H9 (cell line): ENCODE measurements at regions not wholly inside any gene's neighbourhood (a gene's known extent, or its start where the extent isn't known, plus 50 kb on each side); places are given as distances from the start of the nearest gene placed in this dataset.
"Not testable (repeated sequence)": the region's sequence is repeated elsewhere in the genome, so short reads cannot be mapped to it uniquely, and the experiment has no call there.

Experiments used
- DNase-seq: peaks from one replicate; pipeline ENCODE4 v3.0.0-alpha.2; 2017
- H2AFZ ChIP-seq: one replicate; pipeline ENCODE4 v1.6.1; 2013; ENCODE audit warnings: mild to moderate bottlenecking, low read length, control low read depth, moderate library complexity
- H2AK5ac ChIP-seq: 2 replicates; pipeline ENCODE4 v1.6.1; 2013; ENCODE audit warnings: low read length, control low read depth, mixed read lengths; ENCODE audit not compliant: insufficient read length
- H2BK120ac ChIP-seq: one replicate; pipeline ENCODE4 v1.6.1; 2013; ENCODE audit warnings: low read depth, mild to moderate bottlenecking, low read length, control low read depth, inconsistent platforms; ENCODE audit not compliant: poor library complexity, severe bottlenecking
- H2BK12ac ChIP-seq: 2 replicates; pipeline ENCODE4 v1.6.1; 2013; ENCODE audit warnings: low read length, control low read depth, mixed read lengths, low read depth; ENCODE audit not compliant: insufficient read length
- H2BK15ac ChIP-seq: 2 replicates; pipeline ENCODE4 v1.6.1; 2013; ENCODE audit warnings: low read depth, low read length, control low read depth
- H2BK20ac ChIP-seq: one replicate; pipeline ENCODE4 v1.6.1; 2013; ENCODE audit warnings: low read depth, mild to moderate bottlenecking, low read length, control low read depth, inconsistent platforms; ENCODE audit not compliant: poor library complexity, severe bottlenecking
- H2BK5ac ChIP-seq: 2 replicates; pipeline ENCODE4 v1.6.1; 2013; ENCODE audit warnings: low read length, control low read depth, mixed read lengths; ENCODE audit not compliant: insufficient read length
- H3K14ac ChIP-seq: 2 replicates; pipeline ENCODE4 v1.6.1; 2013; ENCODE audit warnings: low read length, control low read depth; ENCODE audit not compliant: insufficient read depth
- H3K18ac ChIP-seq: 2 replicates; pipeline ENCODE4 v1.6.1; 2013; ENCODE audit warnings: low read depth, mild to moderate bottlenecking, mixed read lengths, low read length, control low read depth; ENCODE audit not compliant: insufficient read length
- H3K23ac ChIP-seq: 2 replicates; pipeline ENCODE4 v1.6.1; 2013; ENCODE audit warnings: low read length, control low read depth, mixed read lengths, low read depth; ENCODE audit not compliant: insufficient read length
- H3K23me2 ChIP-seq: 2 replicates; pipeline ENCODE4 v1.6.1; 2013; ENCODE audit warnings: low read depth, mild to moderate bottlenecking, mixed read lengths, low read length, control low read depth; ENCODE audit not compliant: insufficient read length, poor library complexity, severe bottlenecking
- H3K27ac ChIP-seq: 2 replicates; pipeline ENCODE4 v1.5.1; 2013; ENCODE audit warnings: low read length, control low read depth, mixed read lengths, low read depth; ENCODE audit not compliant: insufficient read length
- H3K27me3 ChIP-seq: 2 replicates; pipeline ENCODE4 v1.6.1; 2013; ENCODE audit warnings: low read length, control low read depth, inconsistent platforms; ENCODE audit not compliant: insufficient read depth
- H3K4ac ChIP-seq: 2 replicates; pipeline ENCODE4 v1.6.1; 2013; ENCODE audit warnings: low read depth, mild to moderate bottlenecking, control low read depth, inconsistent platforms, low read length, moderate library complexity
- H3K4me1 ChIP-seq: 2 replicates; pipeline ENCODE4 v1.6.1; 2013; ENCODE audit warnings: low read length, control low read depth, inconsistent platforms; ENCODE audit not compliant: insufficient read depth
- H3K4me2 ChIP-seq: 2 replicates; pipeline ENCODE4 v1.6.1; 2013; ENCODE audit warnings: low read length, control low read depth, mixed read lengths; ENCODE audit not compliant: insufficient read length, insufficient read depth
- H3K56ac ChIP-seq: 2 replicates; pipeline ENCODE4 v1.6.1; 2013; ENCODE audit warnings: low read depth, mild to moderate bottlenecking, mixed read lengths, low read length, control low read depth; ENCODE audit not compliant: insufficient read length
- H3K79me1 ChIP-seq: 2 replicates; pipeline ENCODE4 v1.6.1; 2013; ENCODE audit warnings: low read depth, mild to moderate bottlenecking, moderate library complexity, low read length, control low read depth, inconsistent platforms; ENCODE audit not compliant: insufficient read depth, poor library complexity, severe bottlenecking
- H3K79me2 ChIP-seq: 2 replicates; pipeline ENCODE4 v1.6.1; 2013; ENCODE audit warnings: low read length, control low read depth, inconsistent platforms; ENCODE audit not compliant: insufficient read depth
- H3K9ac ChIP-seq: 2 replicates; pipeline ENCODE4 v1.6.1; 2013; ENCODE audit warnings: low read length, control low read depth, mixed read lengths; ENCODE audit not compliant: insufficient read length; ENCODE audit errors: extremely low read depth
- H3K9me3 ChIP-seq: one replicate; pipeline ENCODE4 v1.6.1; 2013; ENCODE audit warnings: low read depth, low read length, inconsistent platforms; ENCODE audit not compliant: control insufficient read depth
- H3T11ph ChIP-seq: one replicate; pipeline ENCODE4 v1.6.1; 2013; ENCODE audit warnings: mild to moderate bottlenecking, low read length, control low read depth, inconsistent platforms
- H4K20me1 ChIP-seq: one replicate; pipeline ENCODE4 v1.6.1; 2013; ENCODE audit not compliant: control insufficient read depth, insufficient read length, insufficient read depth
- H4K5ac ChIP-seq: 2 replicates; pipeline ENCODE4 v1.6.1; 2013; ENCODE audit warnings: low read depth, mild to moderate bottlenecking, mixed read lengths, low read length, control low read depth; ENCODE audit not compliant: insufficient read length
- H4K8ac ChIP-seq: replicated peaks from 2 replicates; pipeline ENCODE4 v1.6.1; 2013; ENCODE audit warnings: low read length, control low read depth, mixed read lengths, low read depth; ENCODE audit not compliant: insufficient read length
- H4K91ac ChIP-seq: 2 replicates; pipeline ENCODE4 v1.6.1; 2013; ENCODE audit warnings: low read depth, mild to moderate bottlenecking, moderate library complexity, mixed read lengths, low read length, control low read depth; ENCODE audit not compliant: insufficient read length
- H3K27ac Mint-ChIP-seq, 3 experiments: 2 replicates in 2 of 3; 3 replicates in 1 of 3; pipeline ENCODE4 v1.8.0; 2020 to 2021; ENCODE audit warnings: mixed read lengths in 3 of 3, mild to moderate bottlenecking in 1 of 3, moderate library complexity in 1 of 3
- H3K27me3 Mint-ChIP-seq: 2 replicates; pipeline ENCODE4 v1.8.0; 2021; ENCODE audit warnings: low read depth, mild to moderate bottlenecking, moderate library complexity, mixed read lengths
- H3K36me3 Mint-ChIP-seq, 3 experiments: 2 replicates in 2 of 3; 3 replicates in 1 of 3; pipeline ENCODE4 v1.8.0; 2020 to 2021; ENCODE audit warnings: low read depth in 3 of 3, mixed read lengths in 3 of 3; ENCODE audit not compliant: insufficient read depth in 1 of 3
- H3K4me1 Mint-ChIP-seq, 2 experiments: 2 replicates each; pipeline ENCODE4 v1.8.0; 2020; ENCODE audit warnings: mixed read lengths in 2 of 2
- H3K4me3 Mint-ChIP-seq, 2 experiments: 2 replicates in 1 of 2; 3 replicates in 1 of 2; pipeline ENCODE4 v1.8.0; 2020 to 2021; ENCODE audit warnings: mild to moderate bottlenecking in 2 of 2, mixed read lengths in 2 of 2, moderate library complexity in 1 of 2
- H3K9me3 Mint-ChIP-seq, 2 experiments: 2 replicates in 1 of 2; 3 replicates in 1 of 2; pipeline ENCODE4 v1.8.0; 2020; ENCODE audit warnings: mild to moderate bottlenecking in 2 of 2, mixed read lengths in 2 of 2, moderate library complexity in 1 of 2
- WGBS: extraction: QIAGEN DNeasy Blood & Tissue Kit; methylation state at CpG from one replicate; pipeline ENCODE4 v1.1.7; 2013; ENCODE audit warnings: missing lambda C conversion rate, low lambda C conversion rate, mixed read lengths; ENCODE audit not compliant: insufficient read length; ENCODE audit errors: extremely low coverage; 5-methylcytosine and 5-hydroxymethylcytosine counted together
- TF ChIP-seq, protein P1 (sequence below): fragments of 200-600 bp; sonication (generic); conservative IDR thresholded peaks from 3 replicates; pipeline ENCODE4 v1.8.0; 2021; ENCODE audit warnings: antibody characterized with exemption, mild to moderate bottlenecking

DNA sequence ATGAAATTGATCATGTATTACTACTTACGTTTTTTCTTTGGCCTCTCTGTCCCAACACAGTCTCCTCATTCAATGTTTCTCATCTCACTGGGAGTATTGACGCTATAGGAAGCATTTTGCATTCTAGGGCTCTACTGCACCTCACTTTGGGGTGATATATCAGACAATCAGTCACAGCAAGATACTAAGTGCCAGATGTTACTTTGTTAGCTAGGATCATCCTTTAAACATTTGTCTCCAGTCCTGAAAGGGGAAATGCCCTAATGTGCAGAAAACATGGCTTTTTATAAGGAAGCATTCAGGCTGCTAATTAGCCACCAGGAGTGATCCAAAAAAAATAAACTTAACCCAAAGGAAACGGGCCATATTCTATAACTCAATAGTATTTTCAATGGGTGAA, 409.1 kb downstream of the RWDD3 start:
- no peaks in the 10 kb centered on the region for H3K79me2 ChIP-seq
- no peak overlapping the region for H3K9ac ChIP-seq
- no peak overlapping the region for H4K91ac ChIP-seq
- H3T11ph ChIP-seq, result no peak overlapping the region
- H4K20me1 ChIP-seq, result no peaks in the 10 kb centered on the region
- no peak overlapping the region for H3K56ac ChIP-seq
- no peak overlapping the region for H2BK120ac ChIP-seq
- no peak overlapping the region for H4K8ac ChIP-seq
- no peak overlapping the region for H3K18ac ChIP-seq
- H4K5ac ChIP-seq, result no peak overlapping the region
- Mint-ChIP-seq H3K4me3 (no peak overlapping the region), H3K9me3 (peaks cover 0 to 4% of the 10 kb centered on the region in 2 experiments; a peak in 2 of 5 replicates), H3K4me1 (no peaks in the 10 kb centered on the region), H3K27me3 (no peaks in the 10 kb centered on the region), H3K36me3 (peaks cover 0 to 7% (median 3%) of the 10 kb centered on the region in 3 experiments; a peak in 5 of 7 replicates), H3K27ac (no peak overlapping the region)
- H3K4me1 ChIP-seq, result no peaks in the 10 kb centered on the region
- no peak overlapping the region for H3K23ac ChIP-seq
- TF ChIP-seq, protein P1, sequence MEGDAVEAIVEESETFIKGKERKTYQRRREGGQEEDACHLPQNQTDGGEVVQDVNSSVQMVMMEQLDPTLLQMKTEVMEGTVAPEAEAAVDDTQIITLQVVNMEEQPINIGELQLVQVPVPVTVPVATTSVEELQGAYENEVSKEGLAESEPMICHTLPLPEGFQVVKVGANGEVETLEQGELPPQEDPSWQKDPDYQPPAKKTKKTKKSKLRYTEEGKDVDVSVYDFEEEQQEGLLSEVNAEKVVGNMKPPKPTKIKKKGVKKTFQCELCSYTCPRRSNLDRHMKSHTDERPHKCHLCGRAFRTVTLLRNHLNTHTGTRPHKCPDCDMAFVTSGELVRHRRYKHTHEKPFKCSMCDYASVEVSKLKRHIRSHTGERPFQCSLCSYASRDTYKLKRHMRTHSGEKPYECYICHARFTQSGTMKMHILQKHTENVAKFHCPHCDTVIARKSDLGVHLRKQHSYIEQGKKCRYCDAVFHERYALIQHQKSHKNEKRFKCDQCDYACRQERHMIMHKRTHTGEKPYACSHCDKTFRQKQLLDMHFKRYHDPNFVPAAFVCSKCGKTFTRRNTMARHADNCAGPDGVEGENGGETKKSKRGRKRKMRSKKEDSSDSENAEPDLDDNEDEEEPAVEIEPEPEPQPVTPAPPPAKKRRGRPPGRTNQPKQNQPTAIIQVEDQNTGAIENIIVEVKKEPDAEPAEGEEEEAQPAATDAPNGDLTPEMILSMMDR, result no peak
- no peak overlapping the region for H2BK20ac ChIP-seq
- H3K4ac ChIP-seq, result no peak overlapping the region
- H3K23me2 ChIP-seq, result no peaks in the 10 kb centered on the region
- H2AFZ ChIP-seq, result no peak overlapping the region
- H3K4me2 ChIP-seq, result no peak overlapping the region
- no peak overlapping the region for H3K27ac ChIP-seq
- no peak for DNase-seq
- H2BK15ac ChIP-seq, result no peak overlapping the region
- WGBS, result no CpG with 5 or more reads among the region's 3 CpGs
- no peaks in the 10 kb centered on the region for H3K27me3 ChIP-seq
- H3K9me3 ChIP-seq, result no peaks in the 10 kb centered on the region
- H2AK5ac ChIP-seq, result no peak overlapping the region
- no peak overlapping the region for H3K14ac ChIP-seq
- H2BK5ac ChIP-seq, result no peak overlapping the region
- H2BK12ac ChIP-seq, result no peak overlapping the region
- no peaks in the 10 kb centered on the region for H3K79me1 ChIP-seq

DNA sequence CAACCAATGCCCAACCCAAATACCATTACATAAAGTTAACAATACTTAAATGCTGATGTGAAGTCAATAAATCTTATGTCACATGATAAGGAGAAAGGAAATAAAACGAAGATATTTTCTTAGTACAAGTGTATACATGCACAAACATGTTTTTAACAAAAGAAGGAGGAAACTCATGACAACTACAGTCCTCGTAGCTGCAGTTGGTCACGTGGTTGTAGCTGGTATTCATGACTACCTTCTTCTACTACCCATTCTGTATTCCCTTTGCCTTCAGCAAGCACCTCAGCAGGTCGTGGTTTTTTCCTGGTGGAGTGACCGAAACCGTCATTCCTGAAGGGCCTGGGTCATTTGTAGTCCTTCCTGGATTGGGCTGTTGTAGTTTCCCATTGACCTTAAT, 411.1 kb downstream of the RWDD3 start:
- DNase-seq, H2BK20ac ChIP-seq, H3K27me3 ChIP-seq, H3K9ac ChIP-seq, H3T11ph ChIP-seq, H3K9me3 Mint-ChIP-seq, H3K4ac ChIP-seq, H3K79me1 ChIP-seq, H3K23ac ChIP-seq, H3K56ac ChIP-seq, H3K14ac ChIP-seq, H4K91ac ChIP-seq, H3K4me1 ChIP-seq, H2AK5ac ChIP-seq, H3K4me3 Mint-ChIP-seq, H2BK15ac ChIP-seq, H3K27ac ChIP-seq, H2BK5ac ChIP-seq, H2BK120ac ChIP-seq, H4K5ac ChIP-seq, H3K4me1 Mint-ChIP-seq, H2AFZ ChIP-seq, H3K9me3 ChIP-seq, H3K23me2 ChIP-seq, H3K36me3 Mint-ChIP-seq, H3K27me3 Mint-ChIP-seq, H3K18ac ChIP-seq, H2BK12ac ChIP-seq, H3K4me2 ChIP-seq, H3K27ac Mint-ChIP-seq, H3K79me2 ChIP-seq, H4K20me1 ChIP-seq, H4K8ac ChIP-seq: not testable (repeated sequence)
- no CpG with 5 or more reads among the region's 6 CpGs for WGBS
